ENCODE measurements at regions not wholly inside any gene's neighbourhood (a gene's known extent, or its start where the extent isn't known, plus 50 kb on each side); places are given as distances from the start of the nearest gene placed in this dataset.

DNA sequence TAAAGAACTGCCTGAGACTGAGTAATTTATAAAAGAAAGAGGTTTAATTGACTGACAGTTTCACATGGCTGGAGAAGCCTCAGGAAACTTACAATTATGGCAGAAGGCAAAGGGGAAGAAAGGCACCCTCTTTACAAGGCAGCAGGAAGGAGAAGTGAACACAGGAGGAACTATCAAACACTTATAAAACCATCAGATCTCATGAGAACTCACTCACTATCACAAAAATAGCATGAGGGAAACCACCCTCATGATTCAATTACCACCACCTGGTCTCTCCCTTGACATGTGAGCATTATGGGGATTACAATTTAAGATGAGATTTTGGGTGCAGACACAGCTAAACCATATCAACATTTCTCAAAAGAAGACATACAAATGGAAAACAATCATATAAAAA is 266.3 kb downstream of the EPM2A start:
- no peak for DNase-seq

DNA sequence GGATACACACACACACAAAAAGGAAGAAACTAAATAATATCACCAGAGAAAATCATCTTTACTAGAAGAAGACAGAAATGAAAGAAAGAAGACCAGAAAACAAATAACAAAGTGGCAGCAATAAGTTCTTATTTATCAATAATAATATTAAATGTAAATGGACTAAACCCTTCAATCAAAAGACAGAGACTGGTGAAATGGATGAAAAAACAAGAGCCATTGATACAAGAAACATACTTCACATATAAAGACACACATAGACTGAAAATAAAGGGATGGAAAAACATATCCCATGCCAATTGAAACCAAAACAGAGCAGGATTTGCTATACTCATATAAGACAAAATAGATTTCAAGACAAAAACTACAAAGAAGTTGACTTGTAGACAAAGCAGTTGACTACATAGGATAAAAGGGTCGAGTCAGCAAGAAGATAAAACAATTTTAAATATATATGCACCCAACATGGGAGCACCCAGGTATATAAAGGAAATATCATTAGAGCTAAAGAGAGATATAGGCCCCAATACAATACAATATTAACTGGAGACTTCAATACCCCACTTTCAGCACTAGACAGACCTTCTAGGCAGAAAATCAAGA is 259.4 kb downstream of the EPM2A start:
- DNase-seq = no peak

DNA sequence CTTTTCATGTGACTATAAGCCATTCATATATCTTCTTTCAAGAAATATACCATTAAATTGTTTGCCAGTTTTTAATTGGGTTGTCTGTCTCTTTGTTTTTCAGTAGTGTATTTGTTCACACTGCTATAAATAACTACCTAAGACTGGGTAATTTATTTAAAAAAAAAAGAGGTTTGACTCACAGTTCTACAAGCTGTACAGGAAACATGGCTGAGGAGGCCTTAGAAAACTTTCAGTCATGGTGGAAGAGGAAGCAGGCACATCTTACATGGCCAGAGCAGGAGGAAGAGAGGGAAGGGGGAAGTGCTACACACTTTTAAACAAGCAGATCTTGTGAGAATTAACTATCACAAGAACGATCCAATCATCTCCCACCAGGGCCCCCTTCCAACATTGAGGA is 255.3 kb downstream of the EPM2A start:
- no peak for DNase-seq

DNA sequence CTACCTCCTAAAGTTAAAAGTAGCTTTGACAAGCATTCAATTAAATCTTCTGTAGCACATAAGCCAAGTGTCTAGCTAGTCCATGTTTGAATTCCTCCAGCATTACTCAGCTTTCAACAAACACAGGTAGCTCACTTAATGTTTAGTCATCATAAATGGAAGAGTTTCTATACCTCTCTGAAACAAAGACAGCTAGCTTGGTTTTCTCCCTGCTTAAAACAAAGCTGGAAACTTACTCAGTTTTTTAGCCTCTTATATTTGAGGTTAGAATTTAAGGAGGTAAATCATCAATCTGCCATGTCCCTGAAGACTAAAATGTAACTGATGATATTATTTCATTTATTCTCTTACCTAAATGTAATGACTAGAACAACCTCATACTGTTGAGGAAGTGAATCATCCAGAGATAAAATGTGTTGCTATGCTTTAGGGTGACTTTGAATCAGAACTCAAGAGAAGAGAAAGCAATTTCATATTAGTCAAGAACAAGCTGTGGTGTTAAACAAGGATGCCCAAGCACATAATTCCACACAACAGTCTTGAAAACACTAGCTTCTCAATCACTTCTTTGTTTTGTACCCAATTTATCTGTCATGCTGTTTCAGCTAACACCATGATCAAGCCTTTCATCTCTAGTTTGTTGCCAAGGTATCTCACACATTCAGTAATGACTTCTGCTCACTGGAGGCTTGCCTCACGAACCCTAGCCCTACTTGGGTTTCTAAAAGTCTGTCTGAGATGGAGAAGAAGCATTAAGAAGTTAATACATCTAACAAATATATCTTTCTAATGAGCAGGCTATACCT is 251.9 kb downstream of the EPM2A start:
- no peak for DNase-seq

DNA sequence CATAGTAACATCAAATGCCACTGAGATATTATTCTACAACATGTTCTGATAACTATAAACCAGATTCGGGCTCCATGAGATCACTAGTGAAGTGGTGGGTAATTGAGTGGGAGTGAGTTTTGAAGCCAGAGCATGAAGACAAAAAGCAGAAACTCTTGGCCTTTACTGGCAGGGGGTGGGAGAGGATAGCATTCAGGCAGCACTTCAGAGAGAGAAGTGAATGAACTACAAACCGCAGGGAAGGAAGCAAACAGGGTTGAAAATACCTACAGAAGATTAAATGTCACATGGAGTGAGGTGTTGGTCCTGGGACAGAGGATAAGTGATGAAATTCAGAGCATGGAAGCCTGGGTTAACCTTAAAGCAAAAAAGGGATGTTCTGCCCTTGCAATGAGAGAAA is 250.0 kb downstream of the EPM2A start:
- no peak for DNase-seq

DNA sequence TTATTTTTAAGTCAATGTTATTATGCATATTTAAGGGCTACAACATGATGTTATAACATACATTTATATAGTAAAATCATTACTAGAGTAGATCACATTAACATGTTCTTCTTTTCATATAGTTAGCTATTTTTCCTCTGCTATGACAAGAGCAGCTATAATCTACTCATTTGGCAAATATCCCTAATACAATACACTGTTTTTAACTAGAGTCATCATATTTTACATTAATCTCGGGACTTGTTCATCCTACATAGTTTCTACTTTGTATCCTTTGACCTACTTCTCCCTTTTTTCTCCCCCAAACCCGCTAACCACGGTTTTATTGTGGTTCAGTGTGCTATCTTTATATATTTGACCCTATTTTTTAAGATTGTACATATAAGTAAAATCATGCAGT is 249.0 kb downstream of the EPM2A start:
- no peak for DNase-seq

DNA sequence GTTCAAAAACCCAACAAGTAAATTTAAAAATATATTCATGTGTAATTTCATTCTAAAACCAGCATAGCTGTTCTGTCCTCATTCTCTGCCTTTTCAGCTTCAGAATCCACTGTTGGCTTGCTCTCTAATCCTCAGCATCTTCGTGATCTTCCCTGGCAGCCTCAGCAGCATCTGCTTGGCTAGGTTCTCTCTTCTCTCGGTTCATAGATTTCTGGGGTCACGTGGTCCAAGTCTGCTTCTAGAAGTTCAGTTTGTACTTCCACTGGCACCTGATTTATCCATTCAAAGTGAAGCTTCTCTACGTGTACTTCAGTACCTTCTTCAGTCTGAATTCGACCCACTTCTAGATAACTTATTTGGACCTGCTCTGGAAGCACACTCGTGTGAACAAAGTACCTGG is 245.7 kb downstream of the EPM2A start:
- no peak for DNase-seq

DNA sequence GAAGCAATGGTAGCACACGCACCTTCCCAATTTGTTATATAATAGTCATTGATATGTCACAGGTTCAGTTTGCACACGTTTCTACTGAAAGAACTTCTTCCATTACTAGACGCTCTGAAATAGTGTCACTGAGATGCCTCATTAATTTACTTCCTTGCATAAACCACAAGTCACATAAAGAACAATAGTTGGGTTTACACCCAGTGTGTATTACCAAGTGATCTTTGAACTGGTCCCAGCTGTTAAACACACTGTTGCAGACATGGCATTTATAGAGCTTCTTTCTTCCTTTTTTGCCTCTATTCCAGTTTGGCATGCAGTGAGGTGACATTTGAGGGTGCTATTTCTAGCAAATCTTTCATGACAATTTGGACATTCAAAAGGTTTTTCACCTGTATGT is 245.3 kb downstream of the EPM2A start:
- no peak for DNase-seq

DNA sequence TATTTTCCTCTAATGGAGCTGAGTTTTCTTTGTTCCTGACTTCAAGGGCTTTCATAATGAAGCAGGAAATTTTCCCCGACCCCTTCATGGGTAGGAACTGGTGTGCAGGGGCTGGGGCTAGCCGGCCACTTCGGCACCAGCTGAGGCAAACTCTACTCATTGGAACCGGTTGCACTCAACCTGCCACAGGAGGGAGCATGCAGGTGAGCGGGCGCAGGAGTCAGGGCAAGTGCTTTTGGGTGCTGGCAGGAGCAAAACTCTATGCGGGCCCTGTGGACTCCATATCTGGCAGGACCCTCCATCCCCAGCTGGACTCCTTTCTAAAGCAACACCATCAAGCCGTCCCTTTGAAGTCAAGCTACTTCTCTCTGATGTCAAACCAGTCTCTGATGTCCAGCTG is 244.2 kb downstream of the EPM2A start:
- DNase-seq = no peak

DNA sequence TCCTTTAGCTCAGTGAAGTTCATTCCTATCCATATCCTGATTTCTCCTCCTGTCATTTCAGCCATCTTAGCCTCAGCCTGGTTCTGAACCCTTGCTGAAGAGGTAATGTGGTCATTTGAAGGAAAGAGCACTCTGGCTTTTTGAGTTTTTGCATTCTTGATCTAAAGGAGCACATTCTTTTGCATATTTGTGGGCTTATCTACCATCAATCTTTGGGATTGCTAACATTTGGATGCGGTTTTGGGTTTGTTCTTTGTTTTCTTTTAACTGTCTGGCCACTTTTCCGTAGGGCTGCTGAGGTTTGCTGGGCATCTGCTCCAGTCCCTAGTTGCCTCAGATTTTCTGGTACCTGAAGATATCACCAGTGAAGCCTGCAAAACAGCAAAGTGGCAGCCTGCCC is 238.3 kb downstream of the EPM2A start:
- DNase-seq = no peak

DNA sequence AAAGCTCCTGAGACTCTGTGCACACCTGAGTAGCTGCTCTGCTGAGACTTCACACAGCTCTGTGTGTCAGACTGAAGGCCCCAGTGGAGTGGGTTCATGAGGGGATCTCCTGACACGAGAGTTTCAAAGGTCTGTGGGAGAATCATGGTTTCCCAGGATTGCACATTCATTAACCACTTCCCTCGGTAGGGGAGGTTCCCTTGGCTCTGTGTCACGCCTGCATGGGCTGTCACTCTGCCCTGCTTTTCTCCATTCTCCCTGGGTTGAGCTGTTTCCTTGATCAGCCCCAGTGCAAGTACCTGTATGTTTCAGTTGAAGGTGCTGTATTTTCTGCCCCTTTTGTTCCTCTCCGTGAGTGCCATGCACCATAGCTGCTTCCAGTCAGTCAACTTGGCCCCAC is 236.9 kb downstream of the EPM2A start:
- no peak for DNase-seq

DNA sequence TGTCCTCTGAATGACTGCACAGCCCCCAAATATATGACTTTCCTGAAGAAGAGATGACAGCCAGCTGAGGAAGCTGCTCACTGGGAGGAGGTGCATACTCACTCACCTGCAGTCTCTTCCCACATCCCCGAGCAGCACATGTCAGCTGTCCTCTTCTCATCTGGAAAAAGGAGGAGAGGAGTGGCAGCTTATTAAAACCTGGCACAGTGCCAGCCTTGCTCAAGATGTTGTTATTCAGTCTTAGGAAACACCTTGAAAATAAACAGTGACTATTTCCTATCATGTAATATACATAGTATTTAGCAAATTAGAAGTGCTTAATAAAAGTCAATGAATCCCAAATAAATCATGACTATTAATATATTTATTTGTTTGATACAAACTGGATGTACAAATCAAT is 232.9 kb downstream of the EPM2A start:
- no peak for DNase-seq

DNA sequence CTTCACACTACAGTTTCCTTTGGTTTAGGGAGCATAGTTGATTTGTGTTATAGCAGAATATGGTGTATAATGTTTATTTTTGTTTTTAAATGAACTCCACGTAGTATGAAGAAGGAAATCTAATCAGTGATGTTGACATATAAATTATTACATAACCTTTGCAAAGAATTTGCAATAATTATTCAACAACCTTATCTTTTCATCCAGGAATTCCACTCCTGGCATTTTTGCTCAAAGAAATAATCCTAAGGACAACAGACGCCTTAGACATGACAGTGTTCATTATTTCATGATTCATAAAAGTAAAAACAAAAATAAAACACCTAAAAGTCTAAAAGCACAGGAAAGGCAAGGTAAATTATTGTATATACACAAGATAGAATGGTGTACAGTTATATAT is 229.2 kb downstream of the EPM2A start:
- DNase-seq = no peak

DNA sequence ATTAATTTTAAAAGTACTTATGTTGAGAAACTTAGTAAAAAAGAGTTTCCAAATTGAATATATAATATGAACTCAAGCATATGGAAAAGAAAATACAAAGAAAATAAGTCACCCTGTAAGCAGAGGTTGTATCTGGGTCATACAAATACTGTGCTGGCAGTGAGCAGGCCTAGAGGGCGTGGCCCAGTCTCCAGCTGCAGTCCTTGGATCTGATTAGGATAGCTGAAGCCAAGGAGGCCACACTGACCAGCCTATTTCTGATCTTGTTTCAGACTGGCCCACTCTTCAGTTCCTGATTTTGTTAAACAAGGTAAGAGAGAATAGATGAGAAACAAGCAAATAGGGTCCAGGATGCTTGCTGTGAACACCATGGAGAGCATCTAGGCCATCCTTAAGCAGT is 228.8 kb downstream of the EPM2A start:
- no peak for DNase-seq

DNA sequence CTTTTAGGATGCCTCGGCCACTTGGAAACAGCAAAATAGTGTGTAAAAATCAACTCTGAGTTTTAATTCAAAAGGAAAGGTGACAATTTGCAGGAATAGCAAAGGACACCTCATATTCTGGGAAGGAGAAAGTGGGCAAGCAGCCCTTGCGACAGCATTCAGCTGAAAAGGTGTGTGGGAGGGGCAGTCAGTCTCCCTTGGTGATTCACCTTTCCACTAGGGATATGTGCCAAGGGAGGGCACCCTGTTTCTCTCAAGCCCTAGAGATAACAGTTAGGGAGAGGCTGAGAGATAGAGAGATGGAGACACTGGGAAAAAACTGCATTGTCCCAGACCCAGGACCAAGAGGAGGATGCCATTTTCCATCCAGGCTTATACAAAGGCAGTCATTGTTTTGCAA is 228.1 kb downstream of the EPM2A start:
- no peak for DNase-seq

DNA sequence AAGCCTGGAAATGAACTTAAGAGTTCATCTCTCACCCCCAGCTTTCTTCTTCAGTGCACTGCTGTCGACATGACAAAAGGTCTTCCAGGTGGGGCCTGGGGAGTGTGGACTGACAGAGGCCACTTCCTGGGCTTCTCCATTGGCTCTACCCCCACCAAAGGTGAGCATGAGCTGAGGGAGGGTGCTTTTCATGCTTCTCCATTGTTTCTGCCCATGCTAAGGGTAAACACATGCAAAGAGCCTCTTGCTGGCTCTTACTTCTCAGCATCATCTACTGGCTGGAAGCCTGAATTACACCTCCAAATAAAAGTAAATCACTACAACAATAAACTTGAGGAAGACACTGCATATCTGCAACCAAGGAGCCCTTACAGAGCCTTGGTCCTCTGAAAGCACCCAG is 227.2 kb downstream of the EPM2A start:
- no peak for DNase-seq

DNA sequence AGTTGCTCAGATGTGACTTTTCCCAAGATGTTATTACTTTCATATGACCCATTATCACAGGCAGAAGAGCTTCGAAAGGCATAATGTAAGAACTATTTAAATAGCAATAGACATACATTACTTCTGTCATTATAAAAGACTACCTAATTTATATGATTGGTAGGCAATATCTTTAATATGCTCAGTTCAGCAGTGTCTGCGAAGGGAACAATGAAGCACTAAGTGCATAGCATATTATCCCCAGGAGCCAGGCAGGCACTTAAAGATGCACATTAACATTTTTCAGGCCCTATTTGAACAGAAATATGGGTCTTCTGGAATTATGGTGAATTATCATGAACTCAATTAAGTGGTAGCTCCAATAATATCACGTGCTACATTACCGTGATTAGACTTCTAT is 217.8 kb downstream of the EPM2A start:
- no peak for DNase-seq

DNA sequence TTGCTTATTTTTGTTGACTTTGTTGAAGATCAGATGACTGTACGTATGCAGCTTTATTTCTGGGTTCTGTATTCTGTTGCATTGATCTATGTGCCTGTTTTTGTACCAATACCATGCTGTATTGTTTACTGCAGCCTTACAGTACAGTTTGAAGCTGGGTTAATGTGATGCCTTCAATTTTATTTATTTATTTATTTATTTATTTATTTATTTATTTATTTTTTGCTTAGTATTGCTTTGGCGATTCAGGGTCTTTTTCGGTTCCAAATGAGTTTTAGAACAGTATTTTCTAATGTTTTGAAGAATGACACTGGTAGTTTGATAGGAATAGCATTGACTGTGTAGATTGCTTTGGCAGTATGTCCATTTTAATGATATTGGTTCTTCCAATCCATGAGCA is 210.3 kb downstream of the EPM2A start:
- DNase-seq = no peak

DNA sequence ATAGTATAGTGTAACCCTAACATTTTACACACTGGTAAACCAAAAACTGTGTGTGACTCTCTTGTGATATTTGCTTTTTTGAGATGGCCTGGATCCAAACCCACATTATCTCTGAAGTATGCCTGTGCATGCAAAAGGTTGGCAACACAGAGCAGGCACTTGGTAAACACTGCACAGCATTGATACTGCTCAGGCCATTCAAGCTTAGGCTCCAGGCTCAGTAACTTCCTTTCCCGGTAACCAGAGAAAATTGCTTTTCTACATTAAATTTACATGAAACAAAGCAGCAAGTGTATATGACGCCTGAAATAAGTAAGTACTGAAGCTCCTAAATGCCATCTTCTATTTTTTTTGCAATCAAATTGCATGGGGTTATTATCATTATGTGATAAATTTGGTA is 205.7 kb downstream of the EPM2A start:
- DNase-seq = no peak

DNA sequence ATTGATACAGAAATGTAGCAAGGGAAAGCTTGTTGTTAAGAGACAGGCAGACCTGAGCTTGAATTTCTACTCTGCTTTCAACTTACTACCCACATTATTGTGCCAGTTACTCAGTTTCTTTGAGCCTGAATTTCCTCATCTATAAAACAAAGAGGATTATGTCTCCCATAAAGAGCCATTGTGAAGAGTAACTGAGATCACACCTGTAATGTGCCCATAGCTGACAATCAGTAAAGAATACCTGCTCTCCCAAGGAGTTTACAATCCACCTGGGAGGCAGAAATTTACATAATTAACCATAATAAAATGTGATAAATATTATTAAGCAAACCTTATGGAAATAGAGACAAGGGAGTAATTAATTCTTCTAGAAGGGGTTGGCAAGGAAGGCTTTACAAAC is 204.9 kb downstream of the EPM2A start:
- DNase-seq = no peak

DNA sequence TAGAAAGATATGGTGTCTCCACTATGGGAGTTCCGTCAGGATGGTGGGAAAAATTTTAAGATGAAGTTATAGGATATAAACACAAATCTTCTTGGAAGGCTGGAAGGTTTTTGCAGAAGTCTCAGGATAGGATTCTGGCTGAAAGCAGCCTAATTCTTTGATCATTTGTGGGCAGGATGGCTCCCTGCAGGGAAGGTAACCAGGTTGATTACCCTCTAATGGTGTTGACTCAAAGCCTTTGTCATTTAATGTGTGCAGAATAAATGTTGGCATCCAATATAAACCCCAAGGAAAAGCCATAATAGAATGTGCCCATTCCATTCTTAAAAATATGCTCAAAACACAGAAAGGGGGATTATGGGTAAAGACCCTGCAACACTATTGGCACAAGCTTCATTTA is 204.3 kb downstream of the EPM2A start:
- no peak for DNase-seq

DNA sequence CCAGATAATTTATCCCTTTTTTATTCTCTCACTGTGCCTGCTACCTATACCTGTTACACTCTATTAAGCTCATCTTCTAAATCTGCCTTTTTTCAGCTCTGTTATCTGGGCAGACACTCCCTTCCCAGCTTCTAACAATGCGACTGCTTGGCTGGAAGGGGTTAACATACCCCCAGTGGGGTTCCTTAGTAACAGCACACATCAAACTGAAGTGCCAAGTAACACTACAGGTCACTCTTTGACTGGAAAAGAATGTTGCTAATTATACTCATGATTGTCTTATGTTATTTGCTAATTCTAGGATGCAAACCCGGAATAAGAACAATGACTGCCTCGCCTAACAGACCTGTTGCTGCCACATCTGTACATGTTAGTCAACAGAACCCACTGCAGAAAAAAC is 203.5 kb downstream of the EPM2A start:
- DNase-seq = no peak

DNA sequence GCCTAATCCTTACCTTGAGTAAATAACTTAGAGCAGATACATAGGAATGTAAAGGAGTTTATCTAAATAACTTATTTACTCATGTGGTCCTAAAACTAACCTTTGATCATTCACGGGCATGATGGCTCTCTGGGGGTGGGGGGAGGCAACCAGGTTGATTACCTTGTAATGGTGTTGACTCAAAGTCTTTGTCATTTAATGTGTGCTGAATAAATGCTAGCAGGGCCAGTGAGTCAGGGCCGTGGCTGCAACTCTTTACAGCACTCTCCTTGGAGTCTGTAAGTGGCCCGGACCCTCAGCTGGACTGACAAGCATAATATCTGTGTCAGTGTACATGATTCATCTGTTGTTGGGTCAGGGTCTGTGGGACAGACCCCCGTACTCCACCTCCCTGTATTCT is 203.0 kb downstream of the EPM2A start:
- no peak for DNase-seq

DNA sequence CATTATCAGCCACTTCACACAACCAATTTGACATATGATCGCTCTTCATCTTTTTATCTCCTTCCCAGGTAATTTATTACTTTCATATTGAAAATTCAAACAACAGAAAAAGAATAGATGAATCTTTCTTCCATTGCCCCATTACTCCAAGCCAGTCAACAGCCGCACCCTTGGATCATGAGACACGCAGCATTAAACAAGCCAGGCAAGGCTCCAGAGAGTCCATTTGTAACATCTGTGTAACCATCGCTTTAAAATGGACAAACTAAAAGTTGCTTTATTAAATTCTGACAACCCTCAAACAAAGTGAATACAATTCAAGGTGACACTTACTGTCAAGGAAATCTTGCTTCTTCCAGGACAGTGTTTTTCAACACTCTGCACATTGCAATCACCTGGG is 200.3 kb downstream of the EPM2A start:
- no peak for DNase-seq

DNA sequence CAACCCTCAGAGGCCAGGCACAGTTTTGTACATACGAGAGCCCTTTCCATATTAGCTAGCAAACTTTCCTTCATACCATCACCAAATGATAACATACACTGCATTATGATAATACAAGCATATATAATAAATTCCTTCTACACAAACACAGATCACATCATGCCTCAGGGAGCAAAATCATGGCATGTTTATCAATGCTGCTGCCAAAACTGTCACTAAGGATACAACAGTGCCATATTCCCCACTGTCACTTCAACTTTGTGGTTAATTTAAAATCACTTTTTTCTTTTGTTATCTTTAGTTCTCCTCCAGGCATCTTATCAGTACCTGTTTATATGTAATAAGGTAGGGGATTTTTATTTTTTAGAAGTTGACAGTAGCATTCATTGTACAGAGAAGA is 196.3 kb downstream of the EPM2A start:
- no peak for DNase-seq

Data from CD4-positive, alpha-beta T cell treated with Interleukin-1 beta for 1 hour (primary cell).